HG03095 (cell line): ENCODE measurements at regions not wholly inside any gene's neighbourhood (a gene's known extent, or its start where the extent isn't known, plus 50 kb on each side); places are given as distances from the start of the nearest gene placed in this dataset.
"Not testable (repeated sequence)": the region's sequence is repeated elsewhere in the genome, so short reads cannot be mapped to it uniquely, and the experiment has no call there.

Experiments used
- ATAC-seq: cut with Tn5 transposase; IDR thresholded peaks from one replicate; pipeline ENCODE4 v1.9.1; 2021; ENCODE audit warnings: moderate library complexity; ENCODE audit not compliant: unreplicated experiment

DNA sequence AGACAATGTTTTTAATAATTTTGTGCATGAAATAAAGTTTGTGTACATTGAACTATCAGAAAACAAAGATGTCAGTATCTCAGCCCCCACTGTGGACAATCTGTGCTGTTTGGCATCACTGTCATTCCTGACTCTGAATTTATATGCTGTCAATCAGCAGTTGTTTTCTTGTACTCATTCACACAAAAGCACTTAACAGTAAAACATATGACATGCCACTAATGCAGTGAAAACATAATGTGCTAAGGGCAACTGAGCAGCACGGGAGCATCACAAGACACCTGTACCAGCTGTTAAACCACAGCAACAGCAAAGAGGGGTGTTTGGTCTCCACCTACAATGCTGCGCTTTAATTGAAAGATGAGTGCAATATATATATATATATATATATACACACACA is 647.8 kb upstream of the SLC35B3 start:
- no peak for ATAC-seq

DNA sequence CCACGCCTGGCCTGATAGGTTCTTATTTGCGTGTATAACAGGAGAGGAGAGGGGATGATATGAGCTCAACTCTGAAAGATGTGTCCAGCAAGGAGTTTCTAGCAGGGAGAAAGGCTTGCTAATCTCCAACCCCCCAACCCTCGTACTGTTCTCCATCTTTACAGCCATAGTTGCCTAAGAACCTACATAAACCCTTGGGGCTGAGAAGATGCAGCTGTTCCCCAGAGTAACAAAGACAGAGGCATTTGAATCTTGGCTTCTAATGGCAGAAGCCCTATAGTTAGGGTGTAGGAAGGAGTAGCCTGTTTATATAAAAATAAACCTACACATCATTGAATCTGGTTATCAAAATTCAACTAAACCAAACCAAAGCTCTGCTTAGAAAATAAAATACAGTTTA is 631.4 kb upstream of the SLC35B3 start:
- ATAC-seq = no peak

DNA sequence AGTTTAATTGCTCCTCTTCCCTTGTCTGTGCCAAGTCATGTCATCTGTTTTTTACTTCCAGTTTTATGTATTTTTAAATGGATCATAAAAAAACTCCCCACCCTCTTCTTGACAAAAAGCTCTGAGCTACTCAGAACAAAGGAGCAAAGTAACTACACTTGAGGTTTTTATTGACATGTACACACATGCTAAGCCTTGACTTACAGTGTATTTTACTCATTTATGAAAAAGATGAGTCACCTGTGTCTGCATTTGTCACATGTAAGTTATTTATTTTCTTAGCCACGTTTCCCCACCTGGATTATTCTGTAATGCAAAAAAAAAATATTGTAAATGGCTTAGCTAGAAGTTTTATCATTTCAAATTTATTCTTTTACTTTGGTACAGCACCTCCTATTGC is 628.8 kb upstream of the SLC35B3 start:
- ATAC-seq = no peak

DNA sequence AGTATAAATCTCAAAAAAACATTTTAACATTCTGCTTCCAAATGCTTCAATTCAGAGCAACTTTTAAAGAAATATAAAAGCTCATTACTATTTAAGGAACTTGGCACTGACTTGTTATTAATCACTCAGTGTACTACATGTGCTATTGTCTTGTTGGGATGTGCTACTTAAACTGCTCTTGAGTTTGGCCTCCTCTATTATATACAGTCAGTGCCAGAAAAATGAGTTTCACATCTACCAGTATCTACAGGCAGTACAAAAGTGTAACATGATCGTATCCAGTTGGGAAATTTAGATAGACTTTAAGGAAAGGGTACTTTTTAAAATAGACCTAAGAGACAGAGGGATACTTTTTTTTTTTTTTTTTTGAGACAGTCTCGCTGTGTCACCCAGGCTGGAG is 627.3 kb upstream of the SLC35B3 start:
- no peak for ATAC-seq

DNA sequence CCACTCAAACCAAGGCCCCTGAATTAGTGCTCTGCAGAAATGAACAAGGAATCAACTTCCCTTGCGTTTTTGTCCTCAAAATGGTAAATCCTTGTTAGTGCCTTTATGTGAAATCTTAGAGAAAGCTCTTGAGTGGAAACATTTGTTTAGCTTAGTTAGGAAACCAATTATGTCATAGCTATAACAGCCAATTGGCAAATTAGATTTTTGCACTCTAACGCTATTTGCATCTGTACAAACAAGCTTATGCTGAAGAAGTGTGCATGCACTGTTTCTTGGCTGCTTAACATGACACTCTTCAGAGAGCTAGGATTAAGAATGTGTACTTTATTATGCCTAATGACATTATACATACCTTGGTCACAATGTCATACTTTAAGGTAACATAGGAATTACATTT is 622.6 kb upstream of the SLC35B3 start:
- no peak for ATAC-seq

DNA sequence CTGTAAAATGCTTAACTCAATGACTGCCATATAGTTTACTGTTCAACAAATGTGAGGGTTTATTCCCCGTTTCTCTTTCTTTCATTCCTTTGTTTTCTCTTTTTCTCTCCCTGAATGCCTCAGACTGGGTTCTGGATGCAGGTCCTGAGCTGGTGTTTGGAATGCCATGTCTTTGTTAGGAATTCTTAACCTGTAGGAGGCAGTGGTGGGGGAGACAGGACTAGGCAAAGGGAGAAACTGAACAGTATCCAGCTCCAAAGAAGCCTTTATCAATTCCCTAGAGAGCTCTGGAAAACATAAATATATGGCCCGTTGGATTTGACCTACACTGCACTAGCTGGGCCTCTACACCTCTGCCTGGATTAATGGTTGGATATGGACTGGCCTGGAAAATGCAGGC is 621.2 kb upstream of the SLC35B3 start:
- no peak for ATAC-seq

DNA sequence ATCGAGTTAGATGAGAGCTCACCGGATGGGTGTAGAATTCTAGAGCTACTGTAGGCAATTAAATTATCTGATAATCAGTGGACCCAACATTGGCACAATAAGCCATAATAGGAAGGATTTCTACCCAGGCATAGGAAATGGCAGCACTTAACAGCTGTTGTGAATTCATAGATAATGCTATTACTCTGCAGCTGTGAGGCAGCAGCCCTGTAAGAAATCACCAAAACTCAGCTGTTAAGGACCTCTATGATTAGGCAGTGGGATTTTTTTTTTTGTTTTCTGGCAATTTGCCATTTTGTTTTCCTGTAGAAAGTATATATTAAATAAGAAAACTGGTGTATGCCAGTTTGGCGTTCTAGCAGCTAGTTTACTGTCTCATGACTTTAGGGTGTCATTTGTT is 609.1 kb upstream of the SLC35B3 start:
- no peak for ATAC-seq

DNA sequence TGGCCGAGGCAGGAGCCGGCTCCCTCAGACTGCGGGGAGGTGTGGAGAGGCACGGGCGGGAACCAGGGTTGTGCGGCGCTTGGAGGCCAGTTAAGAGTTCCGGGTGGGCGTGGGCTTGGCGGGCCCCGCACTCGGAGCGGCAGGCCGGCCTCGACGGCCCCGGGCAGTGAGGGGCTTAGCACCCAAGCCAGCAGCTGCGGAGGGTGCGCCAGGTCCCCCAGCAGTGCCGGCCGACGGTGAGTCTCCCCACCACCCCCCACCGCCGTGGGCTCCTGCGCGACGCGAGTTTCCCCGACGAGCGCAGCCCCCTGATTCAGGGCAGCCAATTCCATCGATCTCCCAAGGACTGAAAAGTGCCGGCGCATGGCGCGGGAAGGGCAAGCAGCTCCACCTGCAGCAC is 605.4 kb upstream of the SLC35B3 start:
- no peak for ATAC-seq

DNA sequence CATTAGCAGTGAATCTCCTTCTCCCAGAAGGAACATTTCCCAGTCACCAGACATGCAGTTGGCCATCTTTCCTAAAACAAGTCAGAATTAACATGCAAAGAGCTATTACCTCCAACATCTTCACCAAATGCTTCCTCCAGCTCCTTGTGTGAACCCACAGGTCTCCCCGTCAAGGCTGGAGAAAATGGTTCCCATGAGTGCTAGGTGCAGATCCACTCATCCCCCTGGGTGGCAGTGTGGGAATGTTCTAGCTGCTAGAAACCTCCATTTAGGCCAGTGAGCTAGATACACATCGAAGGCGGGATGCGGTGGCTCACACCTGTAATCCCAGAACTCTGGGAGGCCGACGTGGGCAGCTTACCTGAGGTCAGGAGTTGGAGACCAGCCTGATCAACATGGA is 603.9 kb upstream of the SLC35B3 start:
- no peak for ATAC-seq

DNA sequence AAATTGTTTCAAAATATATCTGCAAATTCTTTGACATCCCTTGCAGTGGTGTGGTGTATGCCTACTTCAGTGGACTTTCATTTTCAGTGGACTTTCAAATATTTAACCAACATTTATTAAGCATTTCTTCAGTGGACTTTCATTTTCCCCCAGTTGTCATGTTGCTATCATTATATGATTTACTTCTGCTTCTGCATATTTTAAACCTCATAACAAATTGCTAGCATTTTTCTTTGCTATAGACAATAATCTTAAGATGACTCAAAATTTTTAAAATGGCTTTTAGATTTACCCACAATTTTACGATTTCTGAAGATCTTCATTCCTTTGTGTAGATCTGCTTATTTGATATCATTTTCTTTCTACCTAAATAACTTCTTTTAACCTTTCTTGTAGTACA is 592.7 kb upstream of the SLC35B3 start:
- no peak for ATAC-seq

DNA sequence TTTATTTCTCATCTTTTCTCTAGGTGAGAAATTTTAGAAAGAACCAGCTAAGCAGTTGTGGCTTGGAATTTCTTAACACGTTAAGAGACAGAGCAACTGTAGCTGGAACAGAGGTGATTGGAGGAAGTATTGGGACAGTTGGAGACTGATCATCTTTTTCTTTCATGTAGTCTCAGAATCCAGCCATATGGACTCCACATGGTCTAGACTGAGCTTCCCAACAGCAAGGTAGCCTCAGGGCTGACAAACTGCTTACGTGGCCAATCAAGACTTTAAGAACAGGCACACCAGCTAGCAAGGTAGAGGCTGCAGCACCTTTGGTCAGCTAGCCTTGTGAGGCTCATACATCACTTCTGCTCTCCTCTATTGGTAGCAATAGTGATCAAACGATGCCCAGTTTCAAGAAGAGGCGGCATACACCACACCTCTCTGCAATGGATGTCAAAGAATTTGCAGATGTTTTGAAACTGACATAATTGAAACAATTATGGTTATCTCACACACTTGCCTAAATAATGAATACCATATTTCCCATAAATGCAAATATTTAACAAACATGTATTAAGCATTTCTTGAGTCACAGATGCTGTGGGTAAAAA is 590.5 kb upstream of the SLC35B3 start:
- ATAC-seq = no peak

DNA sequence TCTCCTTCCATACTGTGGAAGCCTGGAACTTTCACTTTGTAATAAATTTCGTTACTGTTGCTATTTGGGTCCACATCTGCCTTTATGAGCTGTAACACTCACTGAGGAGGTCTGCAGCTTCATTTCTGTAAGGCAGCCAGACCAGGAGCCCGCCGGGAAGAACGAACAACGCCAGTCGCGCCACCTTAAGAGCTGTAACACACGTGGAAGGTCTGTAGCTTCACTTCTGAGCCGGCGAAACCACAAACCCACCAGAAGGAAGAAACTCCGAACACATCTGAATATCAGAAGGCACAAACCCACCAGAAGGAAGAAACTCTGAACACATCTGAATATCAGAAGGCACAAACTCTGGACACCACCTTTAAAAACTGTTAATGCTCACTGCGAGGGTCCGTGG is 589.9 kb upstream of the SLC35B3 start:
- ATAC-seq = no peak

DNA sequence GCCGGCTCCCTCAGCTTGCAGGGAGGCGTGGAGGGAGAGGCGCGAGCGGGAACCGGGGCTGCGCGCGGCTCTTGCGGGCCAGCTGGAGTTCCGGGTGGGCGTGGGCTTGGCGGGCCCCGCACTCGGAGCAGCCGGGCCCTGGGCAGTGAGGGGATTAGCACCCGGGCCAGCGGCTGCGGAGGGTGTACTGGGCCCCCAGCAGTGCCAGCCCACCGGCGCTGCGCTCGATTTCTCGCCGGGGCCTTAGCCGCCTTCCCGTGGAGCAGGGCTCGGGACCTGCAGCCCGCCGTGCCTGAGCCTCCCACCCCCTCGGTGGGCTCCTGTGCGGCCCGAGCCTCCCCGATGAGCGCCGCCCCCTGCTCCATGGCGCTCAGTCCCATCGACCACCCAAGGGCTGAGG is 588.9 kb upstream of the SLC35B3 start:
- ATAC-seq = not testable (repeated sequence)

DNA sequence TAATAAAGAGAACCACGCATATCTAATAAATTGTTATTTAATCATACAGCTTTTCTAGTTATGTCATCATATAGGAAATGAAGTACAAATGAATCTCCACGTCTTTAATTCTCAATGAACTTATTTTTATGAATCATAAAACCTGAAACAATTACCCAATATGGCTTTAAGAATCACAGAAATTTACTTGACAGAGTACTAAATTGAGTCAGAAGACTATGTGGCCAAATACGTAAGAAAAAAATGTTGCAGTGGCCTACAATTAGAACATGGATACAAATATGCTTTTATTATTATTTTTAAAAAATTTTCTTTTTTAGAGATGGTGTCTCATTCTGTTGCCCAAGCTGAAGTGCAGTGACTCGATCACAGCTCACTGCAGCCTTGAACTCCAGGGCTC is 584.7 kb upstream of the SLC35B3 start:
- ATAC-seq = no peak

DNA sequence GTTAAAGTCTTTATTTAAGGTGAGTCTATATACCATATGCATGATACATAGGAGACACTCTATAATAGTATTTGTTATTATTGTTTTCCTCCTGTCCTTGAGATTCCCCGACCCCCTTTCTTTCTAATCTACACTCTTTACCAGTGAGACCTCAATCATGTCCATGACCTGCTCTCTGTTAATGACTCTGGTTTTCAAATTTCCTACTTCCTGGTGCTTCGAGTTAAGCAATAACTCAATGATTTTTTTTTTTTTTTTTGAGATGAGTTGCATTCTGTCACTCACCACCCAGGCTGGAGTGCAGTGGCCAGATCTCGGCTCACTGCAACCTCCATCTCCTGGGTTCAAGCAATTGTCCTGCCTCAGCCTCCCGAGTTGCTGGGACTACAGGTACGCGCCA is 574.6 kb upstream of the SLC35B3 start:
- ATAC-seq = no peak

DNA sequence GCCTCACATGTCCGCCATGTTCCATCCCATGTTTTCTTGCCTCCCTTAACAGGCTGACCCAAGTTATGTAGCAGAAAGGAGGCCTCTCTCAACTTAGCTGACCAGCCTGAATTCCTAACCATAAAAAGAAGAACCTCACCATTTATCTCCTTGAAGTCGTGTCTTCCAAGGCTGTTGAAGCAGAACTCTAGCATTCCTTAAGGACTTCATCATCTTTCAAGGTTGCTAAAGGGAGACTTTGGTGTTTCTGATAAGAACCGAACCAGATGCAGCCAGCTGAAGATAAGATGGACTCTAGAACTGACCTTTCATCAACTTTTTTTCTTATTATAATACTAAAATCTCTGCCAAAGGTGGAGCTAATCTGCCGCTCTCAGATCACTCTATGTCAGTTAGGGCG is 571.7 kb upstream of the SLC35B3 start:
- no peak for ATAC-seq

DNA sequence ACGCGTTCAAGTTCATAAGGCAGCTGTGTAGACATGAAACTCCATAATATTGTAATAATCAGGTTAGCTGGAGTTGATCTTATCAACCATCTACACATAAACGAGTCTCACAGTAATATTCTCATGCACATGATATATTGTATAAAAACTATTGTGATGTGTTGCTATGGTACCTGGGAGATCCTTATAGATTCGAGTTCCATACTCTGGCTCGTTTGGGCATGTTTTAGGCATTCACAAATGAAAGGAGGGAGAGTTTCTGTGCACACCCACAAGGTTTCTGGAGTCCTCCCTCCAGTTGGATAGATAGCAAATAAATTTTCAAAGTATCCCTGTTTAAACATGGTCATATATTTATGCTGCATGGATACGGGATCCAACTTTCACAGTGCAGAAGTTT is 567.5 kb upstream of the SLC35B3 start:
- no peak for ATAC-seq

DNA sequence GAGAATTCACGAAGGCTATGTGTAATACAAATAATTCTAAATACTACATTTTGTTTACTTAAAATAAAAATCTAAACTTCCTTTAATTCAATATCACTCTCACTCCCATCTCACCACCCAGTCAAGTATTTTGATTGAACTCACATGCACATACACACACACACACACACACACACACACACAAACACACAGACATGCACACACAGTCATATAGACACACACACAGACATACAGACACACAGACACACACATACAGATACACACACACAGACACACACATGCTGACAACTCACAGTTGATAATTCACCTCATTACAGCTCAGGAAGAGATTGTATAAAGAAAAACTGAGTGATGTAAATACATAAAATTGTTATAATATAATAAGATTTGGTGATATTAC is 559.8 kb upstream of the SLC35B3 start:
- no peak for ATAC-seq

DNA sequence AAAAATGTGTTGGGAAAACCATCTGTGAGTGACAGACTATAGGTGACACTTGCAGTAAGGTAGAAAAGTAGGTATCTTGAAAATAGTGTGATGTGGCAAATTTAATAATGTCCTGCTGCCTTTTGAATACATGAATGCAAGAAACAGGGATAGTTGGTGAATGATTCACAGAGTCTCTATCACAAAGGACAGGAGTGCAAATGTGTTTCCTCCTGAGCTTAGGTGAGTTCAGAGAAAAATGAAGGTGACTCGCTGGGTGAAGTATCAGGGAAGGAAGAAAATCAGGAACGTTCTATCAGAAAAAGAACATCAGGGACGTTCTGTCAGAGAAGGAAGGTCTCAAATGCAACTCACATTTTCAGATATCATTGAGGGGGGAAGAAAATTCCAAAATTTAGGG is 557.8 kb upstream of the SLC35B3 start:
- ATAC-seq = no peak

DNA sequence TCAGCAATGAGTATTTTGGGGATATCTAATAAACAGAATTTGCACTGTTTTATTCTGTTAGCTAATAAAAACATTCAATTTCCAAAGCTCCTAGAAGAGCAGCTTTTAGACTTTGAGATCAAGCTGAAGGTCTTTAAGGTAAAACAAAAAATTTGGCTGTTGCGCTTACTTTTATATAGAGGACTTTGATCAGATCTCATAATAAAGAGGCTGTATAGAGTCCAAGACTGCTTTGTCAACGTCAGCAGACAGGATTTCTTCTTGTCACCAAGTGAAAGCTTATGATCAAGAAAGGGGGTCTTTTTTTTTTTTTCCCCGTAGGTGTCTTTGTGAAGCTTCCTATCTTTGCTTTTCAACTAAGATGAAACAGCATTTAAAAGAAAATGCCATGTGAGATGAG is 556.5 kb upstream of the SLC35B3 start:
- ATAC-seq = no peak

DNA sequence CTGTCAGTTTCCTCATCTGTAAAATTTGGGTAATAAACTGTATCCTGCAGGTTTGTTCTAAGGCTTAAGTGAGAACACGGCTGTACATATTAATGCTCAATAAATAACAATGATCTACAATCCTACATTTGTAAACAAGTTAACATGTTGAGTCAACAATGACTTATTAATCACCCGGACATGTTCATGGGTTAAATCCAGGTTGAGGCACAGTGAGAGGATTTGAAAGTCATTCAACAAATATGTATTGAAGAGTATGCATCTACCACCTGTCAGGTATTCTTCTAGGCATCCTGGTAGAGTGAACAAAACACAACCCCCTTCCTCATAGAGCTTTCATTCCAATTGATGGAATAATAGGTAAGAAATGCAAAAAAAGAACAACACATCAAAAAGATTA is 554.7 kb upstream of the SLC35B3 start:
- ATAC-seq = no peak

DNA sequence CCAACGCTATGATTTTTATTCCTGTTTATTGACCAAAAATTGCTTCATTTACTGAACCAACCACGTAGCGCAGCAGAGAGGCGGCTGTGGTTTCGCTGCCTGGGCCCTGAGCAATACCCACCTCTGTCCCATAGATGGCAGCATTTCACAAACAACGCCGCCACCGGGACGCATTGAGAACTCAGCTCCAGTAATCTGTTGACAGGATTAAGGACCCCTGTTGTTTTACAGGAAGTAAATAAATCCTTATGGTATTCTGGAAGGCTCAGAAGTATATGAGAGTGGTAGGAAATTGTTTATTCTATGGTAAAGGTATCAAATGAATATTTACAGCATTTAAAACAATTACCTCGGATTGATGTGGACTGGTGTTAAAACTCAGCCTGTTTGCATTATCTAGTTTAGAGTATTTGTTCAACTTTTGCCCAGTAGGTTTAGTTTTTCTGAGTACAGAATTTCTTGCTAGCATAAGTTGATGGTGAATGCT is 547.9 kb upstream of the SLC35B3 start:
- ATAC-seq = peak; percentile 95

DNA sequence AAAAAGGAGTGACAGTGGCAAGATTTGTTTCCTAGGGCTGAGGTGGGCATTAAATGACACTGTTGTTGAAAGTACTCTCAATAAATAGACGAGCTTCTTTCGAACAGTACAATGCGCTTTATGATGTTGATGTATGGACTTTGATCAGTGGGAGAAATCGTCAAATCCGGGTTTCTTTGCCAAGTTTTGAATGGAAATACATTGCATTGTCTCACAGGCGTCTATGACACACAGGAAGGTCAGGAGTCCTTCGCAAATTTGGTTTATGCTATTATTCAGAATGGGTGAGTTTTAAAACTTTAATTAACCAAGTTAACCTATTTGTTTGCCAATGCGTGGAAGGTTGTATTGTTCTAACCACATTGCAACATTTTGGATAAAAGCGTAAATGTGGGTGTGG is 547.3 kb upstream of the SLC35B3 start:
- no peak for ATAC-seq

DNA sequence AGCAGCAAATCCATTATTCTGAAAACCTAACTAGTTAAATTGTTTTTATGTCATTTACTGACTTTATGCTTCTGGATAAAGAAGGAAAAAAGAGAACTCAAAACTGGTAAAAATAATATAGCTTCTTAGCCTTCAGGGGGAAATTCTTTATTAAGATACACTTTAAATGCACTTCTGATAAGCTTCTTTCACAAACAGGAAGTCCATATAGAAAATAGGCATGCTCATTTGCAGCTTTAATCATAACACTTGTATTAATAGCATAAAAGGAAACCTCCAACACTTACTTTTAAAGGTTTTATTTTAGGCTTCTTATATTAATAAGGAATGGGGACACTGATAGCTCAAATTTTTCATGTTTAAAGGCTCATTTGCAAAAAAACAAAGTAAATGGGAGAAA is 538.0 kb upstream of the SLC35B3 start:
- ATAC-seq = no peak
